ENCODE measurements at regions not wholly inside any gene's neighbourhood (a gene's known extent, or its start where the extent isn't known, plus 50 kb on each side); places are given as distances from the start of the nearest gene placed in this dataset.

DNA sequence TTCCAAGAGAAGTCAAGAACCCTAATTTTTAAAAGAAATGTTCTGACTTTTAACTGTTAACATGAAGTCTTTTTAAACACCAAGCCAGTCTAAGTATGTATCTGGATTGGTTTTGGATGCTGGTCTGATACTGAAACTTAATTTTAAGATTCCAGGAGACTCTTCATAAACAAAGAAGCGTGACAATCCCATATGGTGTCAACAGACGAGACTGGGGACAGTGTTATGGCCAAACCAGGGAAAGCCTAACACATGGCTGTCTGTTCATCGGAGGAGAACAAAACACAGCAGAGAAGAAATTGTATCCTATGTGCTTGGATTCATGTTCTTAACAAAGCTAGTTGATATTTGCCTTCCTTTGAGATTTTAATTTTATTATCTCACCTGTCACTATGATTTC is 80.5 kb upstream of the UPP2 start:
- Mint-ChIP-seq H3K4me3 (ENCODE audit: unreplicated experiment) (no peak overlapping the region), H3K27ac (ENCODE audit: unreplicated experiment) (no peak overlapping the region), H3K9me3 (ENCODE audit: unreplicated experiment) (no peaks in the 10 kb centered on the region), H3K27me3 (ENCODE audit: unreplicated experiment) (no peaks in the 10 kb centered on the region), H3K36me3 (ENCODE audit: low read depth, unreplicated experiment) (no peaks in the 10 kb centered on the region), H3K4me1 (ENCODE audit: unreplicated experiment) (no peaks in the 10 kb centered on the region)
- DNase-seq (ENCODE audit: low spot score): no peak
- TF ChIP-seq, protein P1, sequence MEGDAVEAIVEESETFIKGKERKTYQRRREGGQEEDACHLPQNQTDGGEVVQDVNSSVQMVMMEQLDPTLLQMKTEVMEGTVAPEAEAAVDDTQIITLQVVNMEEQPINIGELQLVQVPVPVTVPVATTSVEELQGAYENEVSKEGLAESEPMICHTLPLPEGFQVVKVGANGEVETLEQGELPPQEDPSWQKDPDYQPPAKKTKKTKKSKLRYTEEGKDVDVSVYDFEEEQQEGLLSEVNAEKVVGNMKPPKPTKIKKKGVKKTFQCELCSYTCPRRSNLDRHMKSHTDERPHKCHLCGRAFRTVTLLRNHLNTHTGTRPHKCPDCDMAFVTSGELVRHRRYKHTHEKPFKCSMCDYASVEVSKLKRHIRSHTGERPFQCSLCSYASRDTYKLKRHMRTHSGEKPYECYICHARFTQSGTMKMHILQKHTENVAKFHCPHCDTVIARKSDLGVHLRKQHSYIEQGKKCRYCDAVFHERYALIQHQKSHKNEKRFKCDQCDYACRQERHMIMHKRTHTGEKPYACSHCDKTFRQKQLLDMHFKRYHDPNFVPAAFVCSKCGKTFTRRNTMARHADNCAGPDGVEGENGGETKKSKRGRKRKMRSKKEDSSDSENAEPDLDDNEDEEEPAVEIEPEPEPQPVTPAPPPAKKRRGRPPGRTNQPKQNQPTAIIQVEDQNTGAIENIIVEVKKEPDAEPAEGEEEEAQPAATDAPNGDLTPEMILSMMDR (IDR thresholded peaks at IDR 0.05; ENCODE audit: unreplicated experiment): no peak

DNA sequence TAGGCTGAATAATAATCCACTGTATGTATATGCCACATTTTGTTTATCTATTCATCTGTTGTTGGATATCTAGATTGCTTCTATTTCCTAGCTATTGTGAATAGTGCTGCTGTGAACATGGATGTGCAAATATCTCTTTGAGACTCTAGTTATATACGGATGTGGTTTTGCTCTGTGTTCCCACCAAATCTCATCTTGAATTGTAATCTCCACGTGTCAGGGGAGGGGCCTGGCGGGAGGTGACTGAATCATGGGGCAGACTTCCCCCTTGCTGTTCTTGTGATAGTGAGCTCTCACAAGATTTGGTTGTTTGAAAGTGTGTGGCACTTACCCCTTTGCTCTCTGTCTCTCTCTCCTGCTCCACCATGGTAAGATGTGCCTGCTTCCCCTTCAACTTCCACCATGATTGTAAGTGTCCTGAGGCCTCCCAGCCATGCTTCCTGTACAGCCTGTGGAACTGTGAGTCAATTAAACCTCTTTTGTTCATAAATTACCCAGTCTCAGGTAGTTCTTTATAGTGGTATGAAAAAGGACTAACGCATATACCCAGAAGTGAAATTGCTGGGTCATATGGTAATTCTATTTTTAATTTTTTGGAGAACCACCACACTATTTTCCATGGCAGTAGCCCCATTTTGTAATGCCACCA is 86.1 kb upstream of the UPP2 start:
- Mint-ChIP-seq H3K27ac (ENCODE audit: unreplicated experiment) (no peak overlapping the region), H3K27me3 (ENCODE audit: unreplicated experiment) (peaks cover 1% of the 10 kb centered on the region), H3K4me3 (ENCODE audit: unreplicated experiment) (no peak overlapping the region), H3K4me1 (ENCODE audit: unreplicated experiment) (peaks cover 7% of the 10 kb centered on the region), H3K9me3 (ENCODE audit: unreplicated experiment) (no peaks in the 10 kb centered on the region), H3K36me3 (ENCODE audit: low read depth, unreplicated experiment) (peaks cover under 1% of the 10 kb centered on the region)
- no peak for DNase-seq (ENCODE audit: low spot score)
- TF ChIP-seq, protein P1 (IDR thresholded peaks at IDR 0.05; ENCODE audit: unreplicated experiment): no peak

DNA sequence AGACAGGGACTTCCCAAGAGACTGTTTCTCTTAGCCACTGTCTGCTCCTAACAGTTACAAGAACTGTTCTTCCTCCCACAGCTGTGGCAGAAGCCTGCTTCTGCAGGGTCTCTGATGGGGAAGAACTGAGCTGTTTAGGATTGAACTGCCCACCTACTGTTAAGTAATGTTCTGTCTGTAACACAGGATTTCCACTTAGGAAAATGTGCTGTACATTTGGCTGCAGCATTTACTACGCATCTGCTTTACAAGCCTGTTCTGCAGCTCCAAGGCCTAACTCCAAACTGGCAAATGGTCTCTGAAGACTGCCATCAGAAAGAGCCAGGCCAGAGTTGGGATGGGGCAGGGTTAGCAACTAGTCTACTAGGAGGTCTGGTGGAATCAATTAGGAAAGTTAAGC is 87.8 kb upstream of the UPP2 start:
- Mint-ChIP-seq H3K36me3 (ENCODE audit: low read depth, unreplicated experiment) (peaks cover 4% of the 10 kb centered on the region), H3K4me1 (ENCODE audit: unreplicated experiment) (peaks cover 10% of the 10 kb centered on the region), H3K9me3 (ENCODE audit: unreplicated experiment) (no peaks in the 10 kb centered on the region), H3K4me3 (ENCODE audit: unreplicated experiment) (no peak overlapping the region), H3K27ac (ENCODE audit: unreplicated experiment) (no peak overlapping the region), H3K27me3 (ENCODE audit: unreplicated experiment) (peaks cover 1% of the 10 kb centered on the region)
- DNase-seq (ENCODE audit: low spot score): no peak
- TF ChIP-seq, protein P1 (IDR thresholded peaks at IDR 0.05; ENCODE audit: unreplicated experiment): no peak

DNA sequence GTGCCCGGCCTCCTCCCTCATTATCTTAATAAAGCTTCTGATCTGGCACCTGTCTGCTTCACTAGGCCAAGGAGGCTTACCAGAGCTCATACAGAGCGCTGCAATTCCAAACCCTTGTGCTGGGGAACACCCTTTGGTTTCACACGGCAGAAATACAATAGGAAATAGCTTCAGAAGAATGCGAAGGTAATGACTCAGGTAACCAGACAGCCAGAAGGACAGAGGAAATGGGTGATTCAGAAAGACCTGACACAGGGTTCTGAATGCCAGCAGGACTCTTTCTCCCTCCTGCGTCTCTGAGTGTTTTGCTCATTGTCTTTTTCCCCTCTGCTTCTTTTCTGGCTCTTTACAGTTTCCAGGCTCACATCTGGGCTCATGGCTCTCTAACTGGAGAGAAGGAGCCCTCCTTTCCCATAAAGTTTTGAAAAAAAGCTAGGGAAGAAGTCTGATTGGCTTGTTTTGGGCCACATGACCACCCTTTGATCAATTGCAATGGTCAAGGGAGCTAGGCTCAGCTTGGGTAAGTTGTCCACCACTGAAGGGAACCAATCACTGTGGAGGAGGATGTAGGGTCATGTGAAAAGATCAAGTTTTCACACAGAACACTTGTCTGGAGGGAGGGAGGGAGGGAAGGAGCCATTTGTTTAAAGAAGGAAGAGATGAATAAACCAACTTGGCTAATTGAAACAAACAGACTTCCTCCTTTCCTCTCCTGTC is 90.5 kb upstream of the UPP2 start:
- H3K4me1 Mint-ChIP-seq (ENCODE audit: unreplicated experiment): peaks cover 10% of the 10 kb centered on the region
- TF ChIP-seq, protein P1 (IDR thresholded peaks at IDR 0.05; ENCODE audit: unreplicated experiment): no peak
- peaks cover 4% of the 10 kb centered on the region for H3K36me3 Mint-ChIP-seq (ENCODE audit: low read depth, unreplicated experiment)
- no peaks in the 10 kb centered on the region for H3K9me3 Mint-ChIP-seq (ENCODE audit: unreplicated experiment)
- H3K27me3 Mint-ChIP-seq (ENCODE audit: unreplicated experiment): peaks cover 3% of the 10 kb centered on the region
- no peak overlapping the region for H3K4me3 Mint-ChIP-seq (ENCODE audit: unreplicated experiment)
- no peak for DNase-seq (ENCODE audit: low spot score)
- no peak overlapping the region for H3K27ac Mint-ChIP-seq (ENCODE audit: unreplicated experiment)

DNA sequence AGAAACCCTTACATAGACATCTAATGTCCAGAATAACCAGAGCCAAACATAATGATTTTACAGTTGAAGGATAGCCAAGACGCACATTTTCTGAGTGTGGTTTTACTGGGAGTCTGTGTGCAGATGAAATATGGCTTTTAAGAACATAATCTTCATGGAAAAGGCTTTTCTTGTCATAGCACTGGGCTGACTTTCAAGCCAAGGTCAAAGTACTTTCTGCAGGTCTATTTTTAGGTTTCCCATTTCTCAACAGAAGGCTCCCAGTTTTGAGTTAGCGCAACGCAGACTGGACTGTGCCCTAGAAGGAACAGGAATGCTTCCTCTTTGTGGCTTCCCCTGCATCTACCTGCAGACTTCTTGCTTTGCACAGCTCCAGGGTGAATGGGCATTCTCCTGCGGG is 92.3 kb upstream of the UPP2 start:
- H3K27ac Mint-ChIP-seq (ENCODE audit: unreplicated experiment): no peak overlapping the region
- peaks cover 10% of the 10 kb centered on the region for H3K4me1 Mint-ChIP-seq (ENCODE audit: unreplicated experiment)
- DNase-seq (ENCODE audit: low spot score): no peak
- TF ChIP-seq, protein P1 (IDR thresholded peaks at IDR 0.05; ENCODE audit: unreplicated experiment): no peak
- no peaks in the 10 kb centered on the region for H3K9me3 Mint-ChIP-seq (ENCODE audit: unreplicated experiment)
- H3K4me3 Mint-ChIP-seq (ENCODE audit: unreplicated experiment): no peak overlapping the region
- H3K36me3 Mint-ChIP-seq (ENCODE audit: low read depth, unreplicated experiment): peaks cover 4% of the 10 kb centered on the region
- H3K27me3 Mint-ChIP-seq (ENCODE audit: unreplicated experiment): peaks cover 3% of the 10 kb centered on the region

Measured in endothelial cell (in vitro differentiated cells).